Prostate gland (tissue), 2 donors: ENCODE measurements at regions not wholly inside any gene's neighbourhood (a gene's known extent, or its start where the extent isn't known, plus 50 kb on each side); places are given as distances from the start of the nearest gene placed in this dataset.

Experiments
- DNase-seq: peaks from one replicate; pipeline ENCODE4 v3.0.0-alpha.2; 2019; ENCODE audit warnings: low spot score
- H3K27ac ChIP-seq, 2 donors: fragments of 200-600 bp; sonication (generic); 2 replicates each; pipeline ENCODE4 v1.5.1; 2017 to 2019
- H3K27me3 ChIP-seq: fragments of 200-600 bp; sonication (generic); replicated peaks from 2 replicates; pipeline ENCODE4 v1.5.1; 2019; ENCODE audit not compliant: insufficient read depth
- H3K36me3 ChIP-seq, 2 donors: fragments of 200-600 bp; sonication (generic); 1 replicate in 1 of 2; 2 replicates in 1 of 2; pipeline versions ENCODE4 v1.5.1 to v1.8.1; 2017 to 2019
- H3K4me1 ChIP-seq: fragments of 200-600 bp; sonication (generic); replicated peaks from 2 replicates; pipeline ENCODE4 v1.5.1; 2019
- H3K4me3 ChIP-seq, 2 donors: fragments of 200-600 bp; sonication (generic); 2 replicates each; pipeline ENCODE4 v1.5.1; 2017 to 2019
- H3K9me3 ChIP-seq: fragments of 200-600 bp; sonication (generic); 2 replicates; pipeline ENCODE4 v1.5.1; 2017
- CTCF ChIP-seq, 4 experiments: fragments of 200-600 bp in 2 of 4; fragments of 450-650 bp in 2 of 4; sonication (generic) in 2 of 4; IDR thresholded peaks; 1 replicate in 3 of 4; 2 replicates in 1 of 4; pipeline ENCODE4 v1.5.1; 2016 to 2019; ENCODE audit warnings: antibody characterized with exemption in 4 of 4, mild to moderate bottlenecking in 2 of 4, moderate library complexity in 2 of 4
- POLR2A ChIP-seq: fragments of 450-650 bp; IDR thresholded peaks from one replicate; pipeline ENCODE4 v1.6.1; 2016; ENCODE audit warnings: antibody characterized with exemption, mild to moderate bottlenecking
- POLR2AphosphoS5 ChIP-seq: sonication (generic); formaldehyde crosslinking; IDR thresholded peaks from one replicate; pipeline ENCODE4 v1.6.1; 2017; ENCODE audit warnings: antibody characterized with exemption
- WGBS: methylation state at CpG from one replicate; pipeline ENCODE4 v1.1.5; 2018; 5-methylcytosine and 5-hydroxymethylcytosine counted together
- intact Hi-C: fragments of 100-400 bp; cut with DNase I; formaldehyde crosslinking; loops from one replicate; pipeline ENCODE4 v1.14.2; 2022

- H3K27me3 ChIP-seq, result no peaks in the 10 kb centered on the region
- no peak overlapping the region for H3K4me3 ChIP-seq
- WGBS, result 97% methylated on average over 4 of the region's 4 CpGs
- no peaks in the 10 kb centered on the region for H3K9me3 ChIP-seq
- TF ChIP-seq POLR2A, result no peak
- no peak for TF ChIP-seq CTCF (IDR thresholded peaks at IDR 0.05)
- no peak for TF ChIP-seq POLR2AphosphoS5
- no peaks in the 10 kb centered on the region for H3K4me1 ChIP-seq
- no peak for DNase-seq
- no peaks in the 10 kb centered on the region for H3K36me3 ChIP-seq
- no peak overlapping the region for H3K27ac ChIP-seq
- intact Hi-C loops, result no loop called here
Observed at GRCh38 chr16:77652399-77652798, 69.9 kb upstream of the NUDT7 start.

DNA sequence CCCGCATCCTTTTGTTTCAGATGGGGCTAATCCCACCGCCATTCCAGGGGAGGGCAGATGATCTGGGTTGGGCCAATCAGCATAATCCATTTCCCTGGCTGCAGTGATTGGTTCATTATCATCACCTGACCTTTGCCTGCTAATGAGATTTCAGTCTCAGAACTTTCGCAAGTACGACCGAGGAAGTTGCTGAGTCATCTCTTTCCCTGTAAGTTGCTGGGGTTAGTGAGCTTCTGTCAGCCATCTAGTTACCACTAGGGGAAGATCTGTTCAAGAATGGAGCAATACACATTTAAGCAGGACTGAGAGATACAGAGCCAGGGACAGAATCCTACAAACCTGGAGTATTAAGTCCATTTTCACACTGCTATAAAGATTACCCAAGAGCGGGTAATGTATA lies 65.3 kb upstream of the NUDT7 start:
- H3K4me1 ChIP-seq, result no peaks in the 10 kb centered on the region
- H3K9me3 ChIP-seq, result no peaks in the 10 kb centered on the region
- no peak overlapping the region for H3K27ac ChIP-seq
- TF ChIP-seq POLR2AphosphoS5 (no peak), POLR2A (no peak)
- intact Hi-C loops, result no loop called here
- WGBS, result 91% methylated on average over 6 of the region's 6 CpGs
- no peaks in the 10 kb centered on the region for H3K27me3 ChIP-seq
- DNase-seq, result no peak
- no peak overlapping the region for H3K4me3 ChIP-seq
- H3K36me3 ChIP-seq, result no peaks in the 10 kb centered on the region

DNA sequence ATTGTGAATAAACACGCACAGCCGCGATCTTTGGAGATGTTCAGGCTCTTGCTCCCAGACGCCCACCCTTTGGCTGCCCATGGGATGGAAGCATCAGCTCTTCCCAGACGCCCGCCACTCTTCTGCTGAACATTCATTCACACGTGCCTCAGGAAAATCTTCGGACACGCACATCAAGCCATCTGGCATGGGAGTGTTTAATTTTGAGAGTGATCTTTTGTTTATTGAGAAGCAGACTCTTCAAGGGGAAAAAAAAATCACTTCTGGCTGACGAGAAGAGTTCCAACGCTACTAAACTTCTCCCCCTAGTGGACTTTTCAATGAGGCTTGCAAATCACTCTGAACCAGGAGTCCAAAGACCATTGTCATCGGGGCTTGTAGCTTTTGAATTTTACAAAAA lies 62.0 kb upstream of the NUDT7 start:
- intact Hi-C loops, result no loop called here
- Histone ChIP-seq H3K27ac (no peak overlapping the region), H3K9me3 (no peaks in the 10 kb centered on the region), H3K4me1 (no peaks in the 10 kb centered on the region), H3K27me3 (no peaks in the 10 kb centered on the region), H3K36me3 (no peaks in the 10 kb centered on the region), H3K4me3 (no peak overlapping the region)
- peak in 3 of 4 experiments; percentile 26 to 34 (median 32) for TF ChIP-seq CTCF (IDR thresholded peaks at IDR 0.05)
- no peak for TF ChIP-seq POLR2AphosphoS5
- no peak for TF ChIP-seq POLR2A
- no peak for DNase-seq
- 10% methylated on average over 12 of the region's 12 CpGs for WGBS

GRCh38 chr16:77662246-77662645 lies 60.1 kb upstream of the NUDT7 start:
- WGBS, result 91% methylated on average over 4 of the region's 4 CpGs

DNA sequence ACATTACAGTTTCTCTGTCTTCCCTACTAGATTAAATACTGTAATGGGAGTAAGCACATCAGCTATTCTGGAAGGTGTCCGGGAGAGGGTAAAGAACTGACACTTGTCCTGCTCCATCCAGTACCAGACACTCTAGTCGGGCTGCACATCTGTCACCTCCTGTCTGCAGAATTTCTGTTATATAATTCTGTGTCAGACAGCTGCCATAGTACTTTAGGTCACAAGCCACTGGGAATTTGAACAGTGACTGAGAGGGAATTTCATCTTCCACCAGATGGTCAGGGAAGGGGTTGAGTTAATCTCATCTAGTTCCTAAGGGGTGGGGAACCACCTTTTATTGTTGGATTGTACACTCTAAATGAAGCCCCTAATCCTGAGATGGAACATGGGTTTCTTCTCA lies 58.6 kb upstream of the NUDT7 start:
- 94% methylated on average over 2 of the region's 2 CpGs for WGBS
- Histone ChIP-seq H3K27me3 (no peaks in the 10 kb centered on the region), H3K4me3 (no peak overlapping the region), H3K4me1 (no peaks in the 10 kb centered on the region), H3K27ac (no peak overlapping the region), H3K9me3 (no peaks in the 10 kb centered on the region), H3K36me3 (no peaks in the 10 kb centered on the region)
- intact Hi-C loops, result no loop called here
- TF ChIP-seq POLR2A (no peak), CTCF (IDR thresholded peaks at IDR 0.05) (no peak), POLR2AphosphoS5 (no peak)
- DNase-seq, result no peak

More at GRCh38 chr16:77662246-77662645, 60.1 kb upstream of the NUDT7 start:
- Histone ChIP-seq H3K36me3 (no peaks in the 10 kb centered on the region), H3K4me1 (no peaks in the 10 kb centered on the region), H3K27ac (no peak overlapping the region), H3K4me3 (no peak overlapping the region), H3K9me3 (no peaks in the 10 kb centered on the region), H3K27me3 (no peaks in the 10 kb centered on the region)
- no peak for TF ChIP-seq POLR2A
- no peak for TF ChIP-seq CTCF (IDR thresholded peaks at IDR 0.05)
- TF ChIP-seq POLR2AphosphoS5, result no peak
- DNase-seq, result no peak
- intact Hi-C loops, result no loop called here

DNA sequence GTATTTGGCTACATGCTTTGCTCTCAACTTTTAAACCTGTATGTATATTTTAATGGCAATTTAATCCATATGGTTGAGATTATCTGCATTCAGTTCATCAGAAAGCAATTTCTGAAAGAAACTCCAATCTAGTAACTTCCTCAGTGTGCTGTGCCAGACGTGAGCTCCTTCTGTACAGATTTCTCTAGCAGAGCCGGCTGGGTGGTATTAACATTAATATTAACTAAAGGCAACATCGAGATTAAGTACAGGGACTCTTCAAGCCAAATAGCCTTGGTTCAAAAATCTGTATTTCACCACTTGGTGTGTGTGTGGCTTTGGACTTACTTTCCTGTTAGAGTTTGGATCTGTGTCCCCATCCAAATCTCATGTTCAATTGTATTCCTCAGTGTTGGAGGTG lies 55.5 kb upstream of the NUDT7 start:
- Histone ChIP-seq H3K36me3 (no peaks in the 10 kb centered on the region), H3K27me3 (no peaks in the 10 kb centered on the region), H3K9me3 (no peaks in the 10 kb centered on the region), H3K27ac (no peak overlapping the region), H3K4me1 (no peaks in the 10 kb centered on the region), H3K4me3 (no peak overlapping the region)
- no peak for DNase-seq
- 69% methylated on average over 3 of the region's 3 CpGs for WGBS
- intact Hi-C loops, result no loop called here
- no peak for TF ChIP-seq POLR2AphosphoS5
- no peak for TF ChIP-seq POLR2A
- no peak for TF ChIP-seq CTCF (IDR thresholded peaks at IDR 0.05)
